Colonic mucosa (tissue), 4 donors: ENCODE measurements at regions not wholly inside any gene's neighbourhood (a gene's known extent, or its start where the extent isn't known, plus 50 kb on each side); places are given as distances from the start of the nearest gene placed in this dataset.

Source experiments
- DNase-seq: peaks from one replicate; pipeline ENCODE4 v3.0.0-alpha.2; 2020
- H3K27ac ChIP-seq: fragments of 200-600 bp; one replicate; pipeline ENCODE4 v1.8.0; 2021
- H3K27me3 ChIP-seq: fragments of 200-600 bp; one replicate; pipeline ENCODE4 v1.8.0; 2021
- H3K36me3 ChIP-seq: fragments of 200-600 bp; one replicate; pipeline ENCODE4 v1.8.0; 2021
- H3K4me1 ChIP-seq: fragments of 200-600 bp; one replicate; pipeline ENCODE4 v1.8.0; 2021; ENCODE audit warnings: mild to moderate bottlenecking
- H3K4me3 ChIP-seq: fragments of 200-600 bp; one replicate; pipeline ENCODE4 v1.8.0; 2021
- H3K9ac ChIP-seq, 2 donors: one replicate each; pipeline ENCODE4 v1.7.0; 2013; ENCODE audit warnings: control low read depth in 2 of 2, low read depth in 2 of 2, low read length in 2 of 2
- H3K9me3 ChIP-seq: fragments of 200-600 bp; one replicate; pipeline ENCODE4 v1.8.0; 2021
- intact Hi-C: fragments of 100-400 bp; cut with DNase I; formaldehyde crosslinking; loops from one replicate; pipeline ENCODE4 v1.14.1; 2022
- TF ChIP-seq, protein P1 (sequence below): fragments of 200-600 bp; IDR thresholded peaks from one replicate; pipeline ENCODE4 v1.8.0; 2022; ENCODE audit warnings: antibody characterized with exemption, mild to moderate bottlenecking
- donor health status: healthy.
- donor health status: DM: no; HTN: no; CAD: no.
- donor health status: DM: no; HTN: no; CAD: no.

GRCh38 chr4:123936621-123937043 lies 540.0 kb downstream of the SPRY1 start:
- no peak overlapping the region for H3K4me3 ChIP-seq
- no peaks in the 10 kb centered on the region for H3K27me3 ChIP-seq
- intact Hi-C loops = no loop called here
- no peaks in the 10 kb centered on the region for H3K4me1 ChIP-seq
- H3K9me3 ChIP-seq = no peaks in the 10 kb centered on the region
- no peak for DNase-seq
- H3K9ac ChIP-seq = no peak overlapping the region
- no peak overlapping the region for H3K27ac ChIP-seq
- H3K36me3 ChIP-seq = no peaks in the 10 kb centered on the region
- TF ChIP-seq, protein P1, sequence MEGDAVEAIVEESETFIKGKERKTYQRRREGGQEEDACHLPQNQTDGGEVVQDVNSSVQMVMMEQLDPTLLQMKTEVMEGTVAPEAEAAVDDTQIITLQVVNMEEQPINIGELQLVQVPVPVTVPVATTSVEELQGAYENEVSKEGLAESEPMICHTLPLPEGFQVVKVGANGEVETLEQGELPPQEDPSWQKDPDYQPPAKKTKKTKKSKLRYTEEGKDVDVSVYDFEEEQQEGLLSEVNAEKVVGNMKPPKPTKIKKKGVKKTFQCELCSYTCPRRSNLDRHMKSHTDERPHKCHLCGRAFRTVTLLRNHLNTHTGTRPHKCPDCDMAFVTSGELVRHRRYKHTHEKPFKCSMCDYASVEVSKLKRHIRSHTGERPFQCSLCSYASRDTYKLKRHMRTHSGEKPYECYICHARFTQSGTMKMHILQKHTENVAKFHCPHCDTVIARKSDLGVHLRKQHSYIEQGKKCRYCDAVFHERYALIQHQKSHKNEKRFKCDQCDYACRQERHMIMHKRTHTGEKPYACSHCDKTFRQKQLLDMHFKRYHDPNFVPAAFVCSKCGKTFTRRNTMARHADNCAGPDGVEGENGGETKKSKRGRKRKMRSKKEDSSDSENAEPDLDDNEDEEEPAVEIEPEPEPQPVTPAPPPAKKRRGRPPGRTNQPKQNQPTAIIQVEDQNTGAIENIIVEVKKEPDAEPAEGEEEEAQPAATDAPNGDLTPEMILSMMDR = no peak

DNA sequence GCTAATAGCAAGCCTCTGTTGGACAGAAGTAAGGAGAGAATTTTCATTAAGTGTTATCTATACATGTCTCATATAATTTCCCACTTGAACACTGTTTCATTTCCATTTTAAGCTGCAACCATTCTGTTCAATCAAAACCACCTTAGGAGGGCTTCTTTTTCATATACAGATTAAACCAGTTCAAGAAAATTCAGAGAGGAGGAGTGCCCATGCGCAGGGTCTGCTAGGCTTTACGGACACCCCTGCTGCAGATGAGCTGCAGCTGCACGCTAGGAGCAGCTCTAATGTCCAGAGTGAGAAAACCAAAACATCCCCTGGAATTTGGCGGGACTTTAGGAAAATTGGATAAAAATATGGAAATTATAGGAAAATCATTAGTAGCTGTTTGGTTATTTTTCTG lies 541.0 kb downstream of the SPRY1 start:
- no peaks in the 10 kb centered on the region for H3K27me3 ChIP-seq
- intact Hi-C loops = no loop called here
- no peak for DNase-seq
- no peak overlapping the region for H3K4me3 ChIP-seq
- no peaks in the 10 kb centered on the region for H3K9me3 ChIP-seq
- no peak overlapping the region for H3K9ac ChIP-seq
- H3K4me1 ChIP-seq = no peaks in the 10 kb centered on the region
- H3K36me3 ChIP-seq = no peaks in the 10 kb centered on the region
- H3K27ac ChIP-seq = no peak overlapping the region
- TF ChIP-seq, protein P1 = no peak

DNA sequence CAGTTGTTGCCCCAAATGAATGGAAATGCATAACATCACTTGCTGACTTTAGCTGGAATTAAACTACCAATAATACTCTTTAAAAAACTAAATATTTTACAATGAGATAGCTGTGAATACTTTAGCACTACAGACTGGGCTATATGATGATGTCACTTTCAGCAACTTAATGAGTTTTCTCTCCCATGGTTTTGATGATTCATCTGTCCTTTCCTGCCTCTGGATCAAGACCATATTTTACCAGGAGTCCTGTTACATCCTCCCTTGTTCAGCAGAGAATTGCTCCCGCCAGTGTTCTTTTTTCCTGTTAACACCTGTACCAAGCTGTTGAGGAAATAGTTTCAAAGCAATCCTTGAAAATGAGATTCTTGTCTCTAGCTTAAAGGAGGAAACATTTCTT lies 543.0 kb downstream of the SPRY1 start:
- Histone ChIP-seq H3K4me3 (no peak overlapping the region), H3K9me3 (no peaks in the 10 kb centered on the region), H3K9ac (no peak overlapping the region), H3K27me3 (no peaks in the 10 kb centered on the region), H3K4me1 (no peaks in the 10 kb centered on the region), H3K36me3 (no peaks in the 10 kb centered on the region), H3K27ac (no peak overlapping the region)
- intact Hi-C loops = no loop called here
- TF ChIP-seq, protein P1 = no peak
- DNase-seq = no peak

DNA sequence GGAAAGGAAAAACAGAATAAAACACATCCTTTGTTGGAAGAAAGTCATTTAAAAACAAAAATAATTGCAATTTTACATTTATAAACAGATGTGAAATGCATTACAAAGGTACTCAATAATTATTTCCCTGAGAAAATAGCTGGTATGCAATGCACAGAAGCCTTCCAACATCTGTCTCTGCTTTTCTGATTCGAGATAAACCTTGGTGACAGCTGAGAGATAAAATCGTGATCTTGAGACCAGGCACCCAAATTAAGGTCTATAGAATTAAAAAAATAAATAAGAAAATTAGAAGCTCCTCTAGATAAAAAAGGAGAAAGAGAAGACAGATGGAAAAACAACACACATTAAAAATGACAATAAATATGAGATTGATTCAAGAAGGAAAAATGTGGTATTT lies 544.0 kb downstream of the SPRY1 start:
- intact Hi-C loops = no loop called here
- Histone ChIP-seq H3K9ac (no peak overlapping the region), H3K36me3 (no peaks in the 10 kb centered on the region), H3K4me1 (no peaks in the 10 kb centered on the region), H3K9me3 (no peaks in the 10 kb centered on the region), H3K27me3 (no peaks in the 10 kb centered on the region), H3K4me3 (no peak overlapping the region), H3K27ac (no peak overlapping the region)
- no peak for DNase-seq
- TF ChIP-seq, protein P1 = no peak

- Histone ChIP-seq H3K9me3 (no peaks in the 10 kb centered on the region), H3K36me3 (no peaks in the 10 kb centered on the region), H3K4me1 (no peaks in the 10 kb centered on the region), H3K4me3 (no peak overlapping the region), H3K27me3 (no peaks in the 10 kb centered on the region), H3K9ac (no peak overlapping the region), H3K27ac (no peak overlapping the region)
- TF ChIP-seq, protein P1 = no peak
- DNase-seq = no peak
- intact Hi-C loops = no loop called here
Observed at GRCh38 chr4:123941306-123941705, 544.7 kb downstream of the SPRY1 start.

DNA sequence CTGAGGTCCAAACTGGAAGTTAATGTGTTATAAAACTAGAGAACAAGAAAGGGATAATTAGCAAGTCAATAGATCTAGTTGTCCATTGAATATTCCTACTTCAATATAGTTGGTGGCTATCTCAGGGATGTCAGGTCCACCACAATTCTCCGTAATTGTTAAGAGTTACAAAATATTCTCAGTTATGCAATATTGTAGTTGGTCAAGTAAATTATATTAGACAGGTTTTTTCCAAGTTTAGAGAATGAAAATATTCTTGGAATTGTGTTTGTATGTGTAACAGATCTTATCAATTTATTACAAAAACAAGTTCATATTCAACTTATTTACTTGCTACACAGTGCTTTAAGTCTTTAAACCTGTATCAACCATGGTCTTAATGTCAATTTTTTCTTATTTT lies 547.4 kb downstream of the SPRY1 start:
- H3K4me1 ChIP-seq = no peaks in the 10 kb centered on the region
- TF ChIP-seq, protein P1 = no peak
- H3K27ac ChIP-seq = no peak overlapping the region
- intact Hi-C loops = no loop called here
- no peak overlapping the region for H3K9ac ChIP-seq
- no peak overlapping the region for H3K4me3 ChIP-seq
- no peaks in the 10 kb centered on the region for H3K36me3 ChIP-seq
- no peaks in the 10 kb centered on the region for H3K27me3 ChIP-seq
- H3K9me3 ChIP-seq = no peaks in the 10 kb centered on the region
- no peak for DNase-seq
